ENCODE measurements at regions not wholly inside any gene's neighbourhood (a gene's known extent, or its start where the extent isn't known, plus 50 kb on each side); places are given as distances from the start of the nearest gene placed in this dataset.

GRCh38 chr6:163944897-163945296, 530.4 kb downstream of the QKI start:
- TF ChIP-seq FOXP2 (optimal IDR thresholded peaks at IDR 0.05; ENCODE audit: borderline replicate concordance, extremely low read depth, extremely low read length, insufficient read depth) = no peak

- TF ChIP-seq SIN3A (IDR thresholded peaks at IDR 0.05; ENCODE audit: borderline replicate concordance, insufficient read depth, low read length) (no peak), TAF1 (IDR thresholded peaks at IDR 0.05; ENCODE audit: borderline replicate concordance, insufficient read depth, low read length) (no peak), POLR2AphosphoS5 (IDR thresholded peaks at IDR 0.05; ENCODE audit: low read depth, low read length) (no peak), FOXP2 (optimal IDR thresholded peaks at IDR 0.05; ENCODE audit: borderline replicate concordance, extremely low read depth, extremely low read length, insufficient read depth) (no peak)
Measured at GRCh38 chr6:163943607-163944385, 529.3 kb downstream of the QKI start.

- TF ChIP-seq REST (IDR thresholded peaks at IDR 0.05; ENCODE audit: insufficient read depth in 1 of 2, low read depth in 2 of 2, low read length in 2 of 2) = no peak
- no peak for TF ChIP-seq POLR2AphosphoS5 (IDR thresholded peaks at IDR 0.05; ENCODE audit: low read depth, low read length)
- TF ChIP-seq SIN3A (IDR thresholded peaks at IDR 0.05; ENCODE audit: borderline replicate concordance, insufficient read depth, low read length) = no peak
- TF ChIP-seq FOXP2 (optimal IDR thresholded peaks at IDR 0.05; ENCODE audit: borderline replicate concordance, extremely low read depth, extremely low read length, insufficient read depth) = no peak
- TF ChIP-seq TAF1 (IDR thresholded peaks at IDR 0.05; ENCODE audit: borderline replicate concordance, insufficient read depth, low read length) = no peak
Measured at GRCh38 chr6:163942790-163943189, 528.3 kb downstream of the QKI start.

GRCh38 chr6:163941624-163941976, 527.1 kb downstream of the QKI start:
- TF ChIP-seq TAF1 (IDR thresholded peaks at IDR 0.05; ENCODE audit: borderline replicate concordance, insufficient read depth, low read length) = no peak
- no peak for TF ChIP-seq REST (IDR thresholded peaks at IDR 0.05; ENCODE audit: insufficient read depth in 1 of 2, low read depth in 2 of 2, low read length in 2 of 2)
- no peak for TF ChIP-seq FOXP2 (optimal IDR thresholded peaks at IDR 0.05; ENCODE audit: borderline replicate concordance, extremely low read depth, extremely low read length, insufficient read depth)

GRCh38 chr6:163940705-163941623, 526.4 kb downstream of the QKI start:
- TF ChIP-seq TAF1 (IDR thresholded peaks at IDR 0.05; ENCODE audit: borderline replicate concordance, insufficient read depth, low read length) = no peak

- TF ChIP-seq SIN3A (IDR thresholded peaks at IDR 0.05; ENCODE audit: borderline replicate concordance, insufficient read depth, low read length) (no peak), FOXP2 (optimal IDR thresholded peaks at IDR 0.05; ENCODE audit: borderline replicate concordance, extremely low read depth, extremely low read length, insufficient read depth) (no peak), REST (IDR thresholded peaks at IDR 0.05; ENCODE audit: insufficient read depth in 1 of 2, low read depth in 2 of 2, low read length in 2 of 2) (no peak), POLR2AphosphoS5 (IDR thresholded peaks at IDR 0.05; ENCODE audit: low read depth, low read length) (no peak), TAF1 (IDR thresholded peaks at IDR 0.05; ENCODE audit: borderline replicate concordance, insufficient read depth, low read length) (no peak)
Measured at GRCh38 chr6:163937071-163937470, 522.6 kb downstream of the QKI start.
